Breast epithelium (tissue), 4 donors: ENCODE measurements at regions not wholly inside any gene's neighbourhood (a gene's known extent, or its start where the extent isn't known, plus 50 kb on each side); places are given as distances from the start of the nearest gene placed in this dataset.

ENCODE experiments used
- DNase-seq, 2 donors: peaks; one replicate each; pipeline ENCODE4 v3.0.0-alpha.2; 2019; ENCODE audit warnings: low spot score in 2 of 2
- H3K27ac ChIP-seq, 2 donors: fragments of 200-600 bp; sonication (generic) in 1 of 2; one replicate each; pipeline ENCODE4 v1.5.1; 2016 to 2019; ENCODE audit warnings: mild to moderate bottlenecking in 1 of 2
- H3K27me3 ChIP-seq, 2 donors: fragments of 200-600 bp; sonication (generic) in 1 of 2; one replicate each; pipeline versions ENCODE4 v1.5.1 to v1.6.0; 2017 to 2019; ENCODE audit warnings: control low read depth in 1 of 2, mild to moderate bottlenecking in 1 of 2
- H3K36me3 ChIP-seq: fragments of 200-600 bp; one replicate; pipeline ENCODE4 v1.5.1; 2019
- H3K4me1 ChIP-seq, 2 donors: fragments of 200-600 bp; sonication (generic); one replicate each; pipeline ENCODE4 v1.5.1; 2016 to 2019; ENCODE audit warnings: control low read depth in 1 of 2
- H3K4me3 ChIP-seq, 3 donors: fragments of 200-600 bp; sonication (generic); 1 replicate in 2 of 3; 2 replicates in 1 of 3; pipeline ENCODE4 v1.5.1; 2016 to 2019; ENCODE audit warnings: mild to moderate bottlenecking in 3 of 3, moderate library complexity in 2 of 3
- H3K9me3 ChIP-seq, 2 donors: fragments of 200-600 bp; sonication (generic) in 1 of 2; one replicate each; pipeline ENCODE4 v1.5.1; 2016 to 2019; ENCODE audit warnings: control low read depth in 1 of 2
- CTCF ChIP-seq, 3 donors: fragments of 450-650 bp; IDR thresholded peaks; one replicate each; pipeline ENCODE4 v1.5.1; 2016 to 2017; ENCODE audit warnings: antibody characterized with exemption in 3 of 3, mild to moderate bottlenecking in 3 of 3, moderate library complexity in 3 of 3
- POLR2A ChIP-seq: fragments of 450-650 bp; IDR thresholded peaks from one replicate; pipeline ENCODE4 v1.6.1; 2016; ENCODE audit warnings: antibody characterized with exemption, mild to moderate bottlenecking, moderate library complexity
- POLR2AphosphoS5 ChIP-seq, 3 donors: sonication (generic); formaldehyde crosslinking; IDR thresholded peaks; one replicate each; pipeline ENCODE4 v1.6.1; 2017; ENCODE audit warnings: antibody characterized with exemption in 3 of 3
- intact Hi-C: fragments of 100-400 bp; cut with DNase I; formaldehyde crosslinking; loops from one replicate; pipeline ENCODE4 v1.15.1; 2023; ENCODE audit warnings: low total_unique reads

- no peak overlapping the region for H3K27ac ChIP-seq
- DNase-seq = no peak
- H3K4me1 ChIP-seq = no peaks in the 10 kb centered on the region
- intact Hi-C loops = no loop called here
- peaks cover 0 to 3% of the 10 kb centered on the region in 2 donors for H3K9me3 ChIP-seq
- H3K4me3 ChIP-seq = no peak overlapping the region
- TF ChIP-seq POLR2A (no peak), POLR2AphosphoS5 (IDR thresholded peaks at IDR 0.05) (no peak), CTCF (IDR thresholded peaks at IDR 0.05) (no peak)
- no peaks in the 10 kb centered on the region for H3K27me3 ChIP-seq
- H3K36me3 ChIP-seq = no peaks in the 10 kb centered on the region
Measured at GRCh38 chr1:222129041-222129440, 387.2 kb upstream of the DUSP10 start.

- no peak for DNase-seq
- no peak overlapping the region for H3K4me3 ChIP-seq
- H3K36me3 ChIP-seq = no peaks in the 10 kb centered on the region
- H3K9me3 ChIP-seq = no peaks in the 10 kb centered on the region
- TF ChIP-seq CTCF (IDR thresholded peaks at IDR 0.05) (no peak), POLR2A (no peak), POLR2AphosphoS5 (IDR thresholded peaks at IDR 0.05) (no peak)
- H3K27ac ChIP-seq = no peak overlapping the region
- H3K27me3 ChIP-seq = no peaks in the 10 kb centered on the region
- no peaks in the 10 kb centered on the region for H3K4me1 ChIP-seq
- intact Hi-C loops = no loop called here
Measured at GRCh38 chr1:222127526-222128152, 385.8 kb upstream of the DUSP10 start.

DNA sequence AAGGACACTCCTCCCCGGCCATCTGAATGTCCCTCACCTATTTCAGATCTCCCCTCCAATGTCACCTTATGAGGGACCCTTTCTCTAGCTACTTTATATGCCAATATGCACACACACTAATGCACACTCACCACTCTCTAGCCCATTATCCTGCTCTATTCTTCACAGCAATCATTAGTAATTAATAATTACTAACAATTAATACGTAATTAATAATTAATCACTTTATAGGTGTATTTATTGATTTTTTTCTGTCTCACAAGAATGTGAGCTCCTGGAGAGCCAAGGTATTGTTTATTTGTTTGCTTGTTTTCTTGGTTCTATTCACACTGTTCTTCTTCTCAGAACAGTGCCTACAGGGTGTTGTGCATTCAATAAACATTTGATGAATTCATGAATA is 385.2 kb upstream of the DUSP10 start:
- TF ChIP-seq CTCF (IDR thresholded peaks at IDR 0.05) = no peak
- no peak for TF ChIP-seq POLR2A
- TF ChIP-seq POLR2AphosphoS5 (IDR thresholded peaks at IDR 0.05) = no peak
- Histone ChIP-seq H3K4me1 (no peaks in the 10 kb centered on the region), H3K4me3 (no peak overlapping the region), H3K36me3 (no peaks in the 10 kb centered on the region), H3K27me3 (no peaks in the 10 kb centered on the region), H3K9me3 (no peaks in the 10 kb centered on the region), H3K27ac (no peak overlapping the region)
- intact Hi-C loops = no loop called here
- DNase-seq = no peak

GRCh38 chr1:222126052-222126451 is 384.2 kb upstream of the DUSP10 start:
- intact Hi-C loops = no loop called here
- Histone ChIP-seq H3K27me3 (no peaks in the 10 kb centered on the region), H3K9me3 (no peaks in the 10 kb centered on the region), H3K36me3 (no peaks in the 10 kb centered on the region), H3K4me3 (no peak overlapping the region), H3K27ac (no peak overlapping the region), H3K4me1 (no peaks in the 10 kb centered on the region)
- TF ChIP-seq POLR2A = no peak
- no peak for TF ChIP-seq CTCF (IDR thresholded peaks at IDR 0.05)
- no peak for TF ChIP-seq POLR2AphosphoS5 (IDR thresholded peaks at IDR 0.05)
- no peak for DNase-seq

DNA sequence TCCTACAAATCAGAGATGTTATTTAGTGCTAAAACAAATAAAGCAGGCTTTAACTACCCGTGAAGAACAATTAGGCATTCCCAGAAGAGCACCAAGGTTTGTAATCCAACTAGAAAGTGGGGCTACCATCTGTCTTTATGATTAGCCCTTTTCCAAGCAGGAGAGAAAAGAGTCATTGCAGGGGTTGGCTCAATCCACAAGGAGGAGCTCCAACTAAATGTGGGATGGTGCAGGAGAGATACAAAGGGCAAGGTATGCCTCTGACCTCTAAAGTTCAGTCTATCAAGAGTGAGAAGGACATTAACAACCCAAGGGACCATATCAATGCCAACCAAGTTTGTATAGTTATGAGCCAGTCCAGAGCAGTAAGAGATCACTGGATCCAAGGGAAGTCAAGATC is 382.7 kb upstream of the DUSP10 start:
- no peak for DNase-seq
- TF ChIP-seq POLR2AphosphoS5 (IDR thresholded peaks at IDR 0.05) = no peak
- no peaks in the 10 kb centered on the region for H3K36me3 ChIP-seq
- intact Hi-C loops = no loop called here
- no peaks in the 10 kb centered on the region for H3K9me3 ChIP-seq
- no peaks in the 10 kb centered on the region for H3K27me3 ChIP-seq
- no peaks in the 10 kb centered on the region for H3K4me1 ChIP-seq
- H3K4me3 ChIP-seq = no peak overlapping the region
- no peak overlapping the region for H3K27ac ChIP-seq

GRCh38 chr1:222123111-222123510 is 381.2 kb upstream of the DUSP10 start:
- no peak for DNase-seq
- Histone ChIP-seq H3K27me3 (no peaks in the 10 kb centered on the region), H3K27ac (no peak overlapping the region), H3K9me3 (no peaks in the 10 kb centered on the region), H3K36me3 (no peaks in the 10 kb centered on the region), H3K4me3 (no peak overlapping the region), H3K4me1 (no peaks in the 10 kb centered on the region)
- TF ChIP-seq POLR2A = no peak
- no peak for TF ChIP-seq POLR2AphosphoS5 (IDR thresholded peaks at IDR 0.05)
- no peak for TF ChIP-seq CTCF (IDR thresholded peaks at IDR 0.05)
- intact Hi-C loops = no loop called here
